GM21447 (cell line): ENCODE measurements at regions not wholly inside any gene's neighbourhood (a gene's known extent, or its start where the extent isn't known, plus 50 kb on each side); places are given as distances from the start of the nearest gene placed in this dataset.
"Not testable (repeated sequence)": the region's sequence is repeated elsewhere in the genome, so short reads cannot be mapped to it uniquely, and the experiment has no call there.

Source experiments
- ATAC-seq: cut with Tn5 transposase; IDR thresholded peaks from one replicate; pipeline ENCODE4 v1.9.1; 2021; ENCODE audit not compliant: unreplicated experiment

DNA sequence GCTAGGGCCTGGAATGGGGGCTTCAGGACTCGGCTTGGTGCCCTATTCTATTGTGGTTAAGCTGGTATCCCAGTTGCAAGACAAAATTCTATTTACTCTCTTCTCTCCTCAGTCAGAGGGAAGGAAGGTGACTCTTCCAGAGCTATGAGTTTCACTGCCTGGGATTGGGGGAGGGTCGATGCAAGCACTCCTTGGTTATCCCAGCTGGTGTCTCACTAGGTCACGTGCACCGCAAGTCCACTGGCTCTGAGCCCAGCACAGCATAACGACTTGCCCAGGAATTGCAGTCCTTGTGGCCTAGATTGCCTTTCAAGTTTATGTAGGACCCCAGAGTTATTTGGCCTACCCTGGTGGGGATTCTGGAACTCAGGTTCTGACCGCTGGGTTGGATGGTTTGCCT, 958.8 kb downstream of the IGSF11 start:
- no peak for ATAC-seq

DNA sequence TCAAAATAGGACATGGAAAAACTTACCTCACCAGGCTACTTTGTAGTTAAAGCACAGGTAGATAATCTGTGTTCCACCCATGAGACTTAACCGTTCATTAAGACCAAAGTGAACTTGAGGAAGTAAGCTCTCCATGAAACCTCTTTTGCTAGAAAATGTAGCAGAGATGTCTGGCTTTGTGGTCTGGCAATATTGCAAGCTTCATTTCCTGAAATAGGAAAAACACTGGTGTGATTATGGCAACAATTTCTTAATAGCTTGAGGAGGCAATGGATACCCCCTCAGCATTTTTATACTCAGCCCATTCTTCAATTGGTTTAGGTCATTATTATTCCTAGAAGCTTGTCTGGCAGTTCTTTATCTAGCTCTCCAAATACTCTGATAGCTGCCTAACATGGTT, 957.3 kb downstream of the IGSF11 start:
- ATAC-seq, result no peak

DNA sequence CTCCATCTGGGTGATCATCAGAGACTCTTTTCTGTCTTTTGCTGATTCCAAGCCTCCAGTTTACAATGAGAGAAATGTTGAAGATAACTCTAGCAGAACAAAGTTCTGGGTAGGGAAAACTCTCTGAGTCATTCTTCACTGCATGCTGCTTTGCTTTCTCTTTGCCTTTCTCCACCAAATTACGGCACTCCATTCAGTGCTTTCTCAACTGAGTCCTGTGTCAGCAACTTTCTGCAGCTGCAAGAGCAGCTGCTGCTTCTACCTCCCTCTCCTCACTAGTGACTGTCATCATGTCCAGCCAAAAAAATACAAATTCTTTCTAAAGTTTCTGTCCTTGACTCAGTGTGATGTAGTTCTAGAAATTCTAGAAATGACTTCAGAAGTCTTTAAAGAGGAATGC, 953.8 kb downstream of the IGSF11 start:
- no peak for ATAC-seq

DNA sequence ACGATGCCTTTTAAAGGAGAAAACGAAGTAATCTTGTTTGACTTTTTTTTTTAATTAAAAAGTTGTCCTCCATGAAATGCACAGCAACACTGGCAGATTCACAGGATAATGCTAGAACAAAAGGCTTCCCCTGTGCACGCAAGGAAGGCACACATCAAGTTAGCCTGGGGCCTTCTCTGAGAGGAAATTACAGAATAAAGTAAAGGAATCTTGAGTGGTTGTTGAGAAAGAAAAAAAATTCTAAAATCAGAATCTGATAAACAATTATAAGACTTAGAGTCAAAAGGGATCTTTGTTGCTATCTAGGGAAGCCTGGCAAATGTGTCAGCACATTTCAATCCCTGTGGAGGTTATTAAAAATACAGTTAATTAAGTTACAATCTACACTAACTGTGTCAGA, 946.0 kb downstream of the IGSF11 start:
- no peak for ATAC-seq

DNA sequence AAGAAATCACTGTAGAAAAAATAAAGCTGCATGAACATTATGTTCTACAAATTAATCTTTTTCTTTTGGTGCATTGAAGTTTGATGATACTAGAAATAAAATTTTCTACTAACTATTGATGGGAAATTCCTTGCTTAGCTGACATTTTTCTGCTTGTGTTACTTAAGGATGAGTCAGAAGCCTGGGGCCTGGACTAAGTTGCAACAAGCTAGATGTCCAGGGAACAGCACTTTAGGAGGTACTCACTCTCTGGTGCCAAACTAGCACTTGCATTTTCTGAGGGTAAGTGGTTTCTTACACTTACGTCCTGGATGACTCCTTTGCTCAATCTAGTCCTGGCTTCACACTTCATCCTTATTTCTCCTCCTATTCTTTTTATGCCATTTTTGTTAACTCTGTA, 945.1 kb downstream of the IGSF11 start:
- no peak for ATAC-seq

DNA sequence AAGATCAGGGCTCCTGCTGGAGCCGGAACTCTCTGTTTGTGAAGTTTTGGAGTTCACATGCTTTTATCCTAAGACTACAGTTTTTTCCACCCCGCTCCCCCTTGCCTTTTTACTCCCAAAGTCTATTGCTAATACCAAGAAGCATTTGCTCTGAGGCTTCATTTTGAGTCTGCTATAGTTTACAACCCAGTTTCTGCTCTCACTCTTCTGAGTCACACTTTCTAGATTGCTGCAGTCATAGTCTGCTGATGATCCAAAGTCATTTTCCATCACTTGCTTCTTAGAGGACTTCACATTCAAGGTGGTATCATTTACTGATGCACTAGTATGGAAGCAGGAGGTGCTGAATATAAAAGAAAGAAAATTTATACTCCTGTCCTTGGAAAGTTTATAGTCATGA, 937.4 kb downstream of the IGSF11 start:
- ATAC-seq, result no peak

DNA sequence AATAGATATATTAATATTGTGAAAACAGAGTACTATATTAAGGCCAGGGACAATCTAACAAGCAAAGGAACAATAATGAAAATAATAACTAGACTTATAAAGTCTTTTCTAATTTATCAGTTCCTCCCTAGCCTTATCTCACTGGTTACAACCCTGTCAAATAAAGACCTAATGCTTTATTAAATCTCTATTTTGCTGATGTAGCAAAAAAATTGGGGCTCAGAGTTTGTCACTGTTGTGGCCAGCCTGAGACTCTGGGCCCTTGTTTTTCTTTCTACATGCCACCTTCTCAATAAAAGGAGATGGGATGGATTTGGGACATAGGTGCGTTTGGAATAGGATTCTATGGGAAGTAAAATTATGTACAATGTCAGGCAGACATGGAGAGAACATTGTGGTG, 937.0 kb downstream of the IGSF11 start:
- no peak for ATAC-seq

DNA sequence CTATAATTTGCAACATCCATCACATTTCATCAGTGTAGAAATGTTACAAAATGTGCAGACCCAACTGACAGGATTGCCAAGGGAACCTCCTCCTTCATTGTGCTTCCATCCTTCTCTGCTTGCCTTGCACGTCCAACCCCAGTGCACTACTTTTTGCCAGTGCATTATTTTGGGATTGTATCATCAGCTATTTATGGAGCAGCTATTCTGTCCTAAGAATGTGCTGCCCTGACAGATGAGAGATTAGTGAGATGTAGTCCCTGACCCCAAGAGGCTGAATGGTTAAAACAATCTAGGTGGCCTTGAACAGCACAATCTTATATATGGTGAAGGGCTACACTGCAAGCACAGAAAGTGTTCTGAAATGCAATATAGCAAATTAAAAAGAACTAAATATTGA, 935.8 kb downstream of the IGSF11 start:
- no peak for ATAC-seq

DNA sequence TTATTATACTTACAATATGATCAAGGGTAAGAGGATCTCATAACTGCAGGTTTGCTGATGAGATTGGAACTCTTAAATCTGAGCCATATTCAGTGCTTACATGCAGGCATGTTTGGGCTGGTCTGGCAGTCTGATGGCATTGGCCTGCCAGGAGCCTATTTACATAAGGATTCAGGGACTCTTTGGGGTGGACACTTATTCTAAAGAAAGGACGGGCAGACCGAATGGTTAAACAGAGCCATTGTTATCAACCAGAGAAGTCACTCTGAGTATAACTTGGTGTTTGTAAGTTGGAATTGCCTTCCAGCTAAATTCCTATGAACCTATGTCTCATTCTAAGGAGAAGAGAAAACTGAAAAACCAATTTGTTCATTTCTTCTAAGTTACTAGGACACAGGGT, 932.8 kb downstream of the IGSF11 start:
- ATAC-seq, result no peak

DNA sequence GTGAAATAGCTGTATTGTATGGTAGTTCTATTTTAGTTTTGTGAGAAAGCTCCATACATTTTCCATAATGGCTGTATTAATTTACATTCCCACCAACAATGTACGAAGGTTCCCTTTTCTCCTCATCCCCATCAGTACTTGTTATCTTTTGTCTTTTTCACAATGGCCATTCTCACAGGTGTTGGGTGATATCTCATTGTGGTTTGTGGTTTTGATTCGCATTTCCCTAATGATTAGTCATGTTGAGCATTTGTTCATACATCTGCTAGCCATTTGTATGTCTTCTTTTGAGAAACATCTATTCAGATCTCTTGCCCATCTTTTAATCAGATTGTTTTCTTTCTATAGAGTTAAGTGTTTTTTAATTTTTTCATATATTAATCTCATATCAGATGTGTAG, 931.9 kb downstream of the IGSF11 start:
- ATAC-seq, result no peak

DNA sequence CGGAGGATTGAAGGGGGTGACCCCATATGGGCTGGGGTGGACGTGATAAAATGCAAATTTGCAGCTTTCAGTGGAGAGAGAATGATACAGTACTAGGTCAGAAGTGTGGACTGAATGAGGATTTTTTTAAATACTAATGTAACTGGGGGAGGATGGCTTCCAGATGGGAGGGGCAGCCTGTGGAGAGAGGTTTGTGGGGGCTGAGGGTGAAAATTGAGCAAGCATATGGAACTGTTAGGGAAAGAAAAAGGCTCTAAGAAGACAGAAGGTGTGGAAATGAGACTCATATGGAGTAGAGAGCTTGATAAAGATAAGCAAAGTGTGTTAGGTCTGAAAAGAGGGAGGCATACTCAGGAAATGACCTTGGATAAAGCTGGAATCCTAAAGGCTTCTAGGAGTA, 926.4 kb downstream of the IGSF11 start:
- no peak for ATAC-seq

DNA sequence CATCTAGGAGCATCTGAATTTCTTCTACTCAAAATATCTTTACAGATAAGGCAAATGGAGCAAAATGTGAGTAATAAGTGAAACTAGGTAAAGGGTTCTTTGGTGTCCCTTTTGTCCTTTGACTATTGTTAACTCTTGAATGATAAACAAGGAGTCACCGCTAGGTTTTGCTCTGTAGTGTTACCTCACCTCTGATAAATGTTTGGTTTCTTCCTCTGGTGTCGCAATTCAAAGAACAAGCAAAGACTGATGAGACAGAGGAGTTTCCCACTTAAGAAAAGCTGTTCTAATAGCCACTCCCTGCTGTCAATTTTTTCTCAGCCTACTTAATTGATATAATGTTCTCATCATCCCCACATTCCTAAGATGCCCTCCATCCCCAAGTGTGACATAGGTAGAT, 925.9 kb downstream of the IGSF11 start:
- no peak for ATAC-seq

DNA sequence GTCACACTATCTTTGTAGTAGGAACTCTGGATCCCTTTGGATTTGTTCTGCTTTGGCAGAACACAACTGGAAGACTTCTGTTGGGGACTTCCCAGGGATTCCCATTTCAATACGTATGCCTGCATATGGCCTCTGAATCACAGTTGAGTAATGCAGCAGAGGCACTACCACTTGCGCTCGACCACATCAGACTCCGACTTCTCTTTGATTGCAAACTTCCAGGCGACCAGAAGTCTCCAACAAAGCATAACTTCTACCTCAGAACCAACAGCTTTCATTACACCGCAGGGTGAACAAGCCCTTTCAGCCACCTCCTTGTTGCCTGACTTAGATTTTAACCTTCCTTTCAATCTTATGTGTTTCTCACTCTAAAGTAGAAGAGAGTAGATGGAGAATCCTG, 924.4 kb downstream of the IGSF11 start:
- ATAC-seq, result no peak

DNA sequence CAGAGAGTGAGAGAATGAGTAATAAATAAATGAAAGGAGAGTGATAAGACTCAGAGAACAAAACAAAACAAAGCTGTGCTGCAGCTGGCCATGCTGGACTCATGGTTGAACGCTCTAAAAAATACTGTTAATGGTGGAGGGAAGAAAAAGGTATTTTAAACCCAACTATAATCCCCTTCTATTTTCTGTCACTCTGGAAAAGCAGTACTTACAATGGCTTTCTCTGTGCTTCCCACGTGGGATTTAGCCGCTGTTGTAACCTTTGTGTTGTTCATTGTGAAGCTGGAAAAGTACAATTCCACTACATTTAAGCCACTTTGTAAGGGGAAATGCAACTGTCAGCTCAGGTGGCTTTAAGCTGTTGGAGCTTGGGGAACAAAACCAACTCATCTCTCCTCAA, 917.7 kb downstream of the IGSF11 start:
- ATAC-seq, result no peak

DNA sequence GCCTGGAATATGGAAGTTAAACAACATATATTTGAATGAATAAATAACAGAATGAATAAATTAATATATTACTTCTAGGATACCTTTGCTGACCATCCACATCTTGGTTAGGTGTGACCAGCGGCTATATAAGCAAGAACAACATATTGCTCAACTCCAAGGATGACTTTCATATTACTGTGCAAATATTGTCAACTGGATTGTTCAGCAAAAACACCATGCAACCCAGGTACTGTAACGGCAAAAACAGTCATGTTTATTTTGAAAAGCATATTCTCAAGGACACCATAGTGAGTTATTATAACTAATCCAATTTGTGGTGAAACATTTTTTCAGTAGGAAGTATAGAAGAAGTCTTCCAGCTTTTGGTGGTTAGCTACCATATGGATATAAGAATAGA, 907.9 kb downstream of the IGSF11 start:
- ATAC-seq, result no peak

DNA sequence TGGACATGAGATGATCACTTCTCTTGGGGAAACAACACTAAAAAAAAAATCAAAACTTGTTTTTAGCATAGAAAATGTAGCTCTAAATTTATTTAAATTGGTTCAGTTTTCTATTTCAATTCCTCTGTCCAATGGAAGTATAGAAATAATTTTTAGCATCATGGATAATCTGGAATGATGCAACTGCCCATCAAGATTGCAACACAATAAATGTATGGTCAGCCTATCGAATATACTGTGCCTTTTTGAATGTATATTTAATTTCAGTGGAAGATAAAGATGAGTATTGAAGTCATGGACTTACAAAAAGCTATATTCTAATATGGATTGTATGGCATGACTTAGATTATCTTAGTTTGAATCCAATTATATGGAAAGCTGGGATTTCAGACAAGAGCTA, 906.7 kb downstream of the IGSF11 start:
- ATAC-seq, result no peak

DNA sequence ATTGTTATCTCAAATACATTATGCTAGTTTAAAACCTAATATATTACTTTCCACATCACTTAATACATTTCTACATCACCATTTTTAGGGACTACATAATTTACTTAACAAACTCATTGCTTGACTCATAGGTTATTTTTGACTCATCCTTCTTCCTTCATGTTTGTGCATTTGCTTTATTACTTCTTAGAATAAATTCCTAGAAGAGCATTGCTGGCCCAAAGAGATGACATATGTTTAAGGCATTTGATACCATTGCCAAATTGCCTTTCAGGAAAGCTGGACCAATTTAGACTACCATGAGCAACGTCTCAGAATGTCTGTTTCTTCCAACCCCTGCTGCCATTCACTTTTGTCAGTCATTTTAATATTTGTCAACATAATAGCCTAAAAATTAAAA, 905.8 kb downstream of the IGSF11 start:
- no peak for ATAC-seq

DNA sequence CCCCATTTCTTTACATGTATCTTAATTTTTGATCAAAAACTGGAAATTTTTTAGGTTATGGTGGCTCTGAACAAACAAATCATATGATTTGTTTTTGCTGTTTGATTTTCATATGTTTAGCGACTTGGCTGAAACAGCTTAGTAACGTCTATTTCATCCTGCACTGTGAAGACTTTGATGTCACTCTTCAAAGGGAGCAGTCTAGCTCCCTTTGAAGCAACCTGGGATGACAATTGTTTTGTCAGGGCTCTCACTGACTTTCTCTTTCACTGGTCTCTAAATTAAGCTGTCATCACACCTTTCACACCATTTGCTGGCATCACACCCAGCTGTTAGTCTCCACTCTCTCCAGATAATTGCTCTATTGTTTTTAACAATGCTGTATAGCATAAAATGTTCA, 896.9 kb downstream of the IGSF11 start:
- no peak for ATAC-seq

DNA sequence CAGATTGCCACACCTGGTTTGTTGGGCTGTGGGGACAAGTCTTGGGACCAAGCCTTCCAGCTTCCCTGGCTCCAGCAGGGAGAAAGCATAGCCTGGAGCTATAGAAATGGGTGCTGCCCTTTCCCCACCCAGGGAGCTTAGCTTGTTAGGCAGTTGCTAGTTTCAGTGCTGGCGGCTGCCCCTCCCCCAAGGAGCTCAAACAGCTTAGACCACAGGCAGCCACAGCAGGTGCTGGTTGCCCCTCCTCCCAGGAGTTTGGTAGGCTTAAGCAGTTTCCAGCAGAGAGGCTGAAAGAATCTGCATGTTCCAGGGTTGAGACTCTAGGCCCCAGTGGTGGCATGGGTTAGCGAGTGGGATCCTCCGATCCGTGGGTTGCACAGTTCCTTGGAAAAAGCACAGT, 889.7 kb downstream of the IGSF11 start:
- no peak for ATAC-seq

DNA sequence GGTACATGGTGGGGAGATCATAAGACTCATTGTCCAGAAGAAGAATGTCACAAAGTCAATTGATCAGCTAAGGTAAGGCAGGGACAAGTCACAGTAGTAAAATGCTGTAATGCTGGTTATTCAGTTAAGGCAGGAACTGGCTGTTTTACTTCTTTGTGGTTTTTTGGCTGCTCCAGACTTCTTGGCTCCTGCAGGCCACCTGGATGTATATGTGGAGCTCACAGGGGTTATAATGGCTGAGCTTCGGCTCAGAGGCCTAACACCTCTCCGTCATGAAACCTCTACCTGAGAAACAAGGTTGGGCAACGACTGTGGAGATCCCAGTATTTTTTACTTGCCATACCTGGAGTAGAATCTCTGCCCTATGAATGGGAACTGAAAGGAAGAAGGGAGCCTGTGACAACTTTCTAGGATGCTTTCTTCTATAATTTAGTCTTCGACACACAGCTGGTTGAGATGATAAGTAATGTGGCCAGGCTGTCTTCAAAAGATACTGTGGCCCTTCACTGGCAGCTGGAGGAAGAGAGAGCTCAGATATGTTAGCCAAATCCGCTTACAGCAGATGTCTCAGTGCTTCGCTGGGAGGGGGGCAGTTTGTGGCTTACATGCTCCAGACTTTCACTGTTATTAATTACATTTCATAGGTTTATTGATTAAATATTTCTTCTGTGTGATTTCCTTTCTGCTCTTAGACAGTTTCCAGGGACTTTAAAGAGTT, 887.8 kb downstream of the IGSF11 start:
- no peak for ATAC-seq

DNA sequence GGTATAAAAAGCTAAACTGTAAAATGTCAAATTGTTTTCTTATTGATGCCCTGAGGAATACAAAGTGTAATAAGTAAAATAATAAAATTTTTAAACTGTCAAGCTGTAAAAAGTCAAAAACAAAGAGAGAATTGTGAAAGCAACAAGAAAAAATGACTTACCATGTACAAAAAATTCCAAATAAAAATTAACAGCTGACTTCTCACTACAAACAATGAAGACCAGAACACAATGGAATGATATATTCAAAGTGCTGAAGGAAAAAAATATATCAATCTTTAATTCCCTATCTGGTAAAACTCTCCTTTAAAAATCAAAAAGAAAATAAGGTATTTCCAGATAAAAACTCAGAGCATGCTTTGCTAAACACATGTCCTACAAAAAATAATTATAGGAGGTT, 883.5 kb downstream of the IGSF11 start:
- no peak for ATAC-seq

DNA sequence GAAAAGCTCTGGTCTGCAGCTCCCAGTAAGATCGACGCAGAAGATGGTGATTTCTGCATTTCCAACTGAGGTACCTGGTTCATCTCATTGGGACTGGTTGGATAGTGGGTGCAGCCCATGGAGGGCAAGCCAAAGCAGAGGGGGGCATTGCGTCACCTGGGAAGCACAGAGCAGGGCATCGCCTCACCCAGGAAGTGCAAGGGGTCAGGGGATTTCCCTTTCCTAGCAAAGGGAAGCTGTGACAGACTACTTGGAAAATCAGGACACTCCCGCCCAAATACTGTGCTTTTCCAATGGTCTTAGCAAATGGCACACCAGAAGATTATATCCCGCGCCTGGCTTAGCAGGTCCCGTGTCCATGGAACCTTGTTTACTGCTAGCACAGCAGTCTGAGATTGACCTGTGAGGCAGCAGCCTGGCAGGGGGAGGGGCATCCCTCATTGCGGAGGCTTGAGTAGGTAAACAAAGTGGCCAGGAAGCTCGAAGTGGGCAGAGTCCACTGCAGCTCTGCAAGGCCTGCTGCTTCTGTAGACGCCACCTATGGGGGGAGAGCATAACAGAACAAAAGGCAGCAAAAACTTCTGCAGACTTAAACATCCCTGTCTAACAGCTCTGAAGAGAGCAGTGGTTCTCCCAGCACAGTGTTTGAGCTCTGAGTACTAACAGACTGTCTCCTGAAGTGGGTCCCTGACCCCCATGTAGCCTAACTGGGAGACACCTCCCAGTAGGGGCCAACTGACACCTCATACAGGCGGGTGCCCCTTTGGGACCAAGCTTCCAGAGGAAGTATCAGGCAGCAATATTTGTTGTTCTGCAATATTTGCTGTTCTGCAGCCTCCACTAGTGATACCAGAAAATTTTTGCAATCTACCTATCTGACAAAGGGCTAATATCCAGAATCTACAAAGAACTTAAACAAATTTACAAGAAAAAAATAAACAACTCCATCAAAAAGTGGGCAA, 871.7 kb downstream of the IGSF11 start:
- ATAC-seq, result not testable (repeated sequence)
